MG63 (cell line): ENCODE measurements at regions not wholly inside any gene's neighbourhood (a gene's known extent, or its start where the extent isn't known, plus 50 kb on each side); places are given as distances from the start of the nearest gene placed in this dataset.

Experiments
- DNase-seq: peaks from one replicate; pipeline ENCODE4 v3.0.0-alpha.2; 2020
- H3K27me3 ChIP-seq: fragments of 250-450 bp; sonication (Bioruptor Pico); 2 replicates; pipeline ENCODE4 v1.5.1; 2020; ENCODE audit warnings: mild to moderate bottlenecking, moderate library complexity
- H3K36me3 ChIP-seq: fragments of 250-450 bp; sonication (Bioruptor Pico); 2 replicates; pipeline ENCODE4 v1.5.1; 2020; ENCODE audit warnings: mild to moderate bottlenecking, moderate library complexity
- H3K4me3 ChIP-seq: fragments of 250-450 bp; sonication (Bioruptor Pico); 2 replicates; pipeline ENCODE4 v1.5.1; 2020; ENCODE audit warnings: mild to moderate bottlenecking, moderate library complexity
- H3K9me3 ChIP-seq: fragments of 250-450 bp; sonication (Bioruptor Pico); 2 replicates; pipeline ENCODE4 v1.5.1; 2020; ENCODE audit warnings: mild to moderate bottlenecking, moderate library complexity

GRCh38 chr6:94372229-94372628, 952.9 kb upstream of the EPHA7 start:
- no peaks in the 10 kb centered on the region for H3K9me3 ChIP-seq
- no peak overlapping the region for H3K4me3 ChIP-seq
- H3K27me3 ChIP-seq = no peaks in the 10 kb centered on the region
- no peaks in the 10 kb centered on the region for H3K36me3 ChIP-seq
- no peak for DNase-seq

- DNase-seq = no peak
- H3K4me3 ChIP-seq = no peak overlapping the region
- no peaks in the 10 kb centered on the region for H3K36me3 ChIP-seq
- H3K9me3 ChIP-seq = no peaks in the 10 kb centered on the region
- no peaks in the 10 kb centered on the region for H3K27me3 ChIP-seq
These were observed 948.0 kb upstream of the EPHA7 start for GRCh38 chr6:94367316-94367715.

GRCh38 chr6:94362061-94362864, 942.9 kb upstream of the EPHA7 start:
- Histone ChIP-seq H3K36me3 (no peaks in the 10 kb centered on the region), H3K27me3 (no peaks in the 10 kb centered on the region), H3K4me3 (no peak overlapping the region), H3K9me3 (no peaks in the 10 kb centered on the region)
- no peak for DNase-seq

- H3K4me3 ChIP-seq = no peak overlapping the region
- H3K9me3 ChIP-seq = no peaks in the 10 kb centered on the region
- H3K27me3 ChIP-seq = no peaks in the 10 kb centered on the region
- no peak for DNase-seq
- no peaks in the 10 kb centered on the region for H3K36me3 ChIP-seq
These were observed 942.1 kb upstream of the EPHA7 start for GRCh38 chr6:94361304-94362060.

GRCh38 chr6:94357381-94357980, 938.1 kb upstream of the EPHA7 start:
- no peaks in the 10 kb centered on the region for H3K36me3 ChIP-seq
- H3K9me3 ChIP-seq = no peaks in the 10 kb centered on the region
- no peaks in the 10 kb centered on the region for H3K27me3 ChIP-seq
- H3K4me3 ChIP-seq = no peak overlapping the region
- no peak for DNase-seq

- Histone ChIP-seq H3K27me3 (no peaks in the 10 kb centered on the region), H3K4me3 (no peak overlapping the region), H3K36me3 (no peaks in the 10 kb centered on the region), H3K9me3 (no peaks in the 10 kb centered on the region)
- no peak for DNase-seq
These were observed 931.5 kb upstream of the EPHA7 start for GRCh38 chr6:94350833-94351232.

GRCh38 chr6:94349227-94349626, 929.9 kb upstream of the EPHA7 start:
- no peaks in the 10 kb centered on the region for H3K27me3 ChIP-seq
- DNase-seq = no peak
- H3K9me3 ChIP-seq = no peaks in the 10 kb centered on the region
- no peaks in the 10 kb centered on the region for H3K36me3 ChIP-seq
- no peak overlapping the region for H3K4me3 ChIP-seq

- H3K9me3 ChIP-seq = no peaks in the 10 kb centered on the region
- DNase-seq = no peak
- H3K27me3 ChIP-seq = no peaks in the 10 kb centered on the region
- H3K36me3 ChIP-seq = no peaks in the 10 kb centered on the region
- no peak overlapping the region for H3K4me3 ChIP-seq
These were observed 925.5 kb upstream of the EPHA7 start for GRCh38 chr6:94344866-94345265.

GRCh38 chr6:94341173-94341572, 921.8 kb upstream of the EPHA7 start:
- H3K36me3 ChIP-seq = no peaks in the 10 kb centered on the region
- H3K27me3 ChIP-seq = no peaks in the 10 kb centered on the region
- H3K9me3 ChIP-seq = no peaks in the 10 kb centered on the region
- no peak for DNase-seq
- no peak overlapping the region for H3K4me3 ChIP-seq

GRCh38 chr6:94323853-94324252, 904.5 kb upstream of the EPHA7 start:
- Histone ChIP-seq H3K9me3 (no peaks in the 10 kb centered on the region; the same call in 1 of the 2 replicates), H3K36me3 (no peaks in the 10 kb centered on the region), H3K4me3 (no peak overlapping the region), H3K27me3 (no peaks in the 10 kb centered on the region)
- no peak for DNase-seq

GRCh38 chr6:94300424-94301144, 881.2 kb upstream of the EPHA7 start:
- DNase-seq = no peak
- Histone ChIP-seq H3K4me3 (no peak overlapping the region), H3K9me3 (no peaks in the 10 kb centered on the region), H3K27me3 (no peaks in the 10 kb centered on the region), H3K36me3 (no peaks in the 10 kb centered on the region)

GRCh38 chr6:94289131-94289530, 869.8 kb upstream of the EPHA7 start:
- DNase-seq = no peak

GRCh38 chr6:94278146-94278545, 858.8 kb upstream of the EPHA7 start:
- H3K9me3 ChIP-seq = no peaks in the 10 kb centered on the region

More at GRCh38 chr6:94289131-94289530, 869.8 kb upstream of the EPHA7 start:
- H3K9me3 ChIP-seq = no peaks in the 10 kb centered on the region
- no peaks in the 10 kb centered on the region for H3K36me3 ChIP-seq
- no peak overlapping the region for H3K4me3 ChIP-seq
- H3K27me3 ChIP-seq = no peaks in the 10 kb centered on the region

GRCh38 chr6:94272327-94272726, 853.0 kb upstream of the EPHA7 start:
- no peak for DNase-seq
- Histone ChIP-seq H3K36me3 (no peaks in the 10 kb centered on the region), H3K4me3 (no peak overlapping the region), H3K9me3 (no peaks in the 10 kb centered on the region), H3K27me3 (no peaks in the 10 kb centered on the region)

More at GRCh38 chr6:94278146-94278545, 858.8 kb upstream of the EPHA7 start:
- DNase-seq = no peak
- Histone ChIP-seq H3K27me3 (no peaks in the 10 kb centered on the region), H3K36me3 (no peaks in the 10 kb centered on the region), H3K4me3 (no peak overlapping the region)

- no peaks in the 10 kb centered on the region for H3K36me3 ChIP-seq
- no peak overlapping the region for H3K4me3 ChIP-seq
- no peaks in the 10 kb centered on the region for H3K27me3 ChIP-seq
- no peak for DNase-seq
- H3K9me3 ChIP-seq = no peaks in the 10 kb centered on the region
These were observed 851.0 kb upstream of the EPHA7 start for GRCh38 chr6:94270091-94270948.

- Histone ChIP-seq H3K36me3 (no peaks in the 10 kb centered on the region), H3K9me3 (no peaks in the 10 kb centered on the region), H3K27me3 (no peaks in the 10 kb centered on the region), H3K4me3 (no peak overlapping the region)
- no peak for DNase-seq
These were observed 849.9 kb upstream of the EPHA7 start for GRCh38 chr6:94269256-94269655.
